GF-D8 (cell line): ENCODE measurements at regions not wholly inside any gene's neighbourhood (a gene's known extent, or its start where the extent isn't known, plus 50 kb on each side); places are given as distances from the start of the nearest gene placed in this dataset.

Experiments
- DNase-seq: peaks from one replicate; lab custom pipeline; 2025; lab: John Stamatoyannopoulos, UW

DNA sequence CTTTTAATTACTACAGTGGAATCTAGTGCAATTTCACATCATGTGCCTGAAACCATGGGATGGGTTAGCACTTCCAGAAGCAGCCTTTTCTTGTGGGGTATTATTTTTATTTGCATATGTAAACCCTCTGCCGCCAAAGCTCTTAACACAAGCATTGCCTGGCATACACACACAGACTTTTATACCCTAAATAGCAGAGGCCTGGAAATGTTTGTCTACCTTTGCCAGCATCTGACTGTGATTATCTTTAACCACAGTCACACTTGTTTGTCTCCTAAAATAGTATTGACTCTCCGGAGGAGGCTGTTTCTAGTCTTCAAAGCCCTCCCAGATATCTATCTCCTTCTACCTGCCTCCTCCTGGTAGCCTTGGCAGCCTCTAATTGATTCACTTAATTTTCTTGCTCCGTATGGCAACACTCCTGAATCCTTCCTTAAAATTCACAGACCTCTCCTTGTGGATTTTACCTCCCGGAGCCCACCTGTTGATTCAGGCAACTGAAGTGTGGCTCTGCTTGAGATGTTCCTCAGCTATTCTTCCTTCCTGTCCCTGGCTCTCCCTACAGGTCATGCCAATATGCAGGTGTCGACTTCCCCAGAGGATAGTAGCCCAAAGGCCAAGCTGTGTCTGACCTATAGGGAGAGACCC lies 127.1 kb upstream of the UMPS start:
- DNase-seq, result no peak

DNA sequence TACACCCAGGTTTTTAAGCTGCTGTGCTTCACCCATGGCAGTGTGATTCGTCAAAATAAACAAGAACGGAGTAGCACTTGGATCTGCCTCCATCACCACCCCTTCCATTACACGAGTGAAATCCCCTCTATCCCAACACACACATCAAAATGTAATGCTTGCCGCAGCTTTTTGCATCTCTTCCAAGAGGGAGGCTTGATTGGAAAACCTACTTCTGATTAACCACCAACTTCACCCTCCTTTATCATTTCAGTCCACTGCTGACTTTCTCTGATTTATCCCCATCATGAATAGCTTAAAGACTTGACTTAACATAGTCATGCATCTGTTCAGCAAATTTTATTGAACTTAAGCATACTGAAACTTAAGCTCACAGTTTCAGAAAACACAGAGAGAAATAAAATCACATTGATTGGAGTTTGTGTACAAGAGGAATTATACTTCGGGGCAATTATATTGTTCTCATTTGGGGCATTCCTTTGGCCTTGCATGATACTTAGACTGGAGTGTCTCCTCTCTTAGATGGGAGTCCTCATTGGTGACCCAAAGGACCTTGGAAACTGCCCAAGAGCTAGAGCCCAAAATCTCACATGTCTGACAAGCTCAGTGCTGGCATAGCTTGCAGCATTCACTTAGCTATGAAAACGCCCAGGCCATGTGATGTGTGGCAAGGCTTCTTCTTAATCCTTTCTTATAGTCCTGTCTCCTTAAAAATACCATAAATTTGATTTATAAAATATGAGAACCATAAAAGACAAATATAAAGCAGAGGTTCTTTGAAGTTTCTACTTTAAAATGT lies 124.3 kb upstream of the UMPS start:
- DNase-seq, result no peak

DNA sequence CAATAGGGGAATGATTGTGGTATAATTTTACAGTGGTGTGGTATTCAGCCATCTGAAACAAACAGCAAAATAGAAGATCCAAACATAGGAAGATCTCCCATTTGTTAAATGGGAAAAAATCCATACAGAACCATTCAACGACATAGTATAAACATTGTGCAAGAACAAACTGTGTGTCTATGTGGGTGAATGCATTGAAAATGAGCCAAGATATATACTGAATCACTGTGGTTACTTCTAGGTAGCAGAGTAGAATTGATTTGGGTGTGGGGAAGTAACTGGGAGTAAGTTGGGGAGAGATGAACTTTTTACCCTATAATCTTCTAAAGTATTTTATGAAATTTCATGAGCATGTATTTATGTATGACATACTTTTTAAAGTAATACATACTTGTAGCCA lies 123.1 kb upstream of the UMPS start:
- no peak for DNase-seq

DNA sequence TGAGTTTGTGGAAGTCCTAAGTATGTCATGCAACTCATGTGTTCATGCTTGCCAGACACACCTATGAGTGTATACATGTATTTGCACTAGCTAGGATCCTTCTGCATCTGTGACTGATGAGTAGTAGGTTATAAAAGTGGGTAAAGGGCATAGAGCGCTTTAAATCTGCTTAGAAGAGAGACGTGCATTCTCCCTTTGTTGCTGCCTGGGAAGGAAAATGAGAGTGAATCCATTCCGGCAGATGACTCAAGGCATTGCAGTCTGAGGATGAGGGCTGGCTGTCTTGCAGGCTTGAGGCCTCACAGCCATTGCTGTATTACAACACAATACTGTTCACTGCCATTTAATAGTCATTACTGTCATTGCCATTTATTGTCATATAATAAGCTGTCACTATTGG lies 120.8 kb upstream of the UMPS start:
- DNase-seq, result no peak

DNA sequence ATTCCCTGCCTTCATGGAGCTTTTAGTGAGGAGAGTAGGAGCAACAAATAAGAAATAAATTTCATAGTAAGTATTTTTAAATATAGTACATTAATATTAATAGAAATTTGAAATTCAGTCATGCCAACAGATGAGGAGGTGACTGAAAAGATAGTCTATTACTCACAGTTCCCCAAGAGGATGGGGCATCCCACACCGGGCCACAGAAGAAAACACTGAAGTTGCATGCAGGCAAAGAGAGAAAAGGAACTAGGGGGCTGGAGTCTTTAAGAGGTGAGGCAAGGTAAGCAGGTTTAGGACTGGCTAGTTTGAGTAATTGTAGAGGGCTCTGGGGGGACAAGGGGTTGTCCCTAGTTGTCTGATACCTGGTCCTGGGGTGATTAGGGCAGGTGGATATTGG lies 120.1 kb upstream of the UMPS start:
- DNase-seq, result no peak

DNA sequence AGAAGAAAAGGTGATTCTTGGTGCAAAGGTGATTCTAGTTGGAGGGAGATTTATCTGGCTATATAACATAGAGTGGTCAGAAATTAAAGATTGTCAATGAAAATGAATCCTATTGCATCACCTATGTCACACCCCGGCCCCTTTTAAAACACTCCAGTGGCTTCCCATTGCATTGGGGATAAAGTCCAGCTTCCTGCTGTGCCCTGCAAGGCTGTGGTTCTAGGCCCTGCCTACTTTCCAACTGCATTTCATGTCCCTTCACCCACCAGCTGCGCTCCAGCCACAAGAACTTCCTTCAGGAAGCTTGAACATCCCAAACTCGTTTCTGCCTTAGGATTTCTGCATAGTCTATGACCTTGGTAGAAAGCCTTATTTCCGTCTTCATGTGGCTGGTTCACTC lies 118.7 kb upstream of the UMPS start:
- no peak for DNase-seq

DNA sequence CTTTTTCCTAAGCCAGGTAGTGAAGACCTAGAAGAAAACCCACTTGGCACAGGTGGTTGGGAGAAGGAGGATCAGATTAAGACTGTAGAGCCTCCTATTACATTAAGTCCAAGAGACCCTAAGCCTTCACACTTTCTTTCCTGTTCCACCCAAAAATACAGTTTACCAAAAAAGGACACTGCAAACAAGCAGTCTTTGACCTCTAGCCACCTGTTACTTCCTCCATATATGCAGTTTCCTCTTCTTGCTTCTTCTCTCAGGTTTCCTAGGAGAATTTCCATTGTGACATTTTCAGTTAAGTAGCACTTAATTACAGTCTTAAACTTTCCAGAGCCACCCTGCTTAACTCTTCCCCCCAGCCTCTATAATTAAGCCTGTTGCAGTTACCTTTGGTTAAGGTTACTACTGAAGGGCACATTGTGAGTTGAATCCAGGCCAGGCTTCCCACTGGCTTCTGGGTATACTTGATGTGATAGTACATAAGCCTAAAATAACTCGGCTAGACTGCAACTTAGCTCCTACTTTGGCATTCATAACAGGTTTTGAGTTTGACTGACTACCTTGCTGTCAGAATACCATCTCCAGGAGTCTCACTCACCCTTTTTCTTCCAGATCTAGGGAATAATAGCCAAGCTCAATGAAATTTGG lies 114.2 kb upstream of the UMPS start:
- no peak for DNase-seq

DNA sequence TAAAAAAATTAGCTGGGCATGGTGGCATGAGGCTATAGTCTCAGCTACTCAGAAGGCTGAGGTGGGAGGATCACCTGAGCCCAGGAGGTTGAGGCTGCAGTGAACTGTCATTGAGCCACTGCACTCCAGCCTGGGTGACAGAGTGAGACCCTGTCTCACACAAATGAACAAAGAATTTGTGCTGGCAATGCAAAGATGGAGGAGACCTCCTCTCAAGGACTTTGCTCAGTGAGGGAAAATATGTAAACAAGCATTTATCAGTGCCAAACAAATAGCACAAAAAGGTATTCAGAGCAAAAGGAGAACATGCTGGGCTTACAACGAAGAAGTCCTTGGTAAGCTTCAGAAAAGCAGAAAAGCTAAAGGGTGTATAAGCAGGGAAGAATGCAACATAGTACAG lies 113.1 kb upstream of the UMPS start:
- DNase-seq, result no peak

DNA sequence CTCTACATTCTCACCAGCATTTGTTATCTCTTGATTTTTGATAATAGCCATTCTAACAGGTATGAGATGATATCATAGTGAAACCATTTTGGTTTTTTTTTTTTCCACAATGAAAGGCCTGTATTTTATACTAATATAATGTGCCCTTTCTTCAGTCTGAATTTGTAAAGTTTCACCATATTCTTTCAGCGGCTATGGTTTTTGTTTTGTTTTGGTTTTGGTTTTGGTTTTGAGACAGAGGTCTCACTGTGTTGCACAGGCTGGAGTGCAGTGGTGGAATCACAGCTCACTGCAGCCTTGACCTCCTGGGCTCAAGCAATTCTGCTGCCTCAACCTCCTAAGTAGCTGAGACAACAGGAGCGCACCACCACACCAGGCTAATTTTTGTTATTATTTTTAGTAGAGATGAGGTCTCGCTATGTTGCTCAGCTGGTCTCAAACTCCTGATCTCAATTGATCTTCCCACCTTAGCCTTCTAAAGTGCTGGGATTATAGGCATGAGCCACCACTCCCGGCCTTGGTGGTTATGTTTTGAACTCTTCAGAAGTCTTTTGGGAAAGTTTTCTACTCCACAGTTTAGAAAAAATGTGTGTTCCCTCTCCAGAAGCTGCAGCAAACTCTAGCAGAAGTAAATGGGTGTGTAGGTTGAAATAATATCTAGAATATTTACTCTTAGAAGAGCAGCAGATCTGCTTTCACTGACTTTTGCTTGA lies 110.2 kb upstream of the UMPS start:
- DNase-seq, result no peak

DNA sequence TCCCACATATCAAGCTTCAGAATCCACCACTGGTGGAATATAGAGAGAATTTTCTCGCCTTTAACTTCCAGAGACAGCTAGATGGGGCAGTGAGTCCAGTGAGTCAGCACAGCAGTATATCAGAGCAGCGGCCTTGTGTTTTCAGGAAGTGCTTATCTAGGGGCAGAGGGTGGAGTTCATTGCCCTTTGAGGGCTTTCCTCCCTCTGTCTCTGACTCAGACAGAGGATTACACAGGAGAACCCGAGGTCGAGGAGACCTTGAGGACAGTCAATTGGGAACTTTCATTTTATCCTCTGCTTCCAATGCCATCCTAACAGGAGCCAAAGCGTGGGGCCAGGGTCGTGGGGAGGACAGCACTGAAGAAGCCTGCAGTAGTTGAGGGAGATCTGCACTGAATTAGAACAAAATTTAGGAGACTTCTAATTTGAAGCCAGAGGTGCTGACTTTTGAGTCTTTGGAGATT lies 109.6 kb upstream of the UMPS start:
- DNase-seq, result no peak

DNA sequence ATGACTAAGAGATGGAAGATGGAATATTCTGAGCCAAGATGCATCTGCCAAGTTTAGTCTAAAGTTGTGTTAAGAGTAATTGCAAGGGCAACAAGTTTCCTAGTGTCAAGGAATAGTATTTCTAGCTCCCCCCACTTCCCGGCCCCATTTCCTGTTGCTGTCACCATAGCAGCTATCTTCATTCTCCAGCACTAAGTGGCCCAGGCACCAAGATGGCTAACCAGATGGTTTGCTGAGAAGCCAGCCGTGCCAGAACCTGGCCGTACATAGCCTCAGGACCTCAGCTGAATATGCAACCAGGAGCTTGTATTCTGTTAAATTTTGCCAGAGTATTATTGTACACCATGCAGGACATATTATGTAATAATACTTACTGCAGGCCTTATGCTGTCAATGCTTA lies 108.8 kb upstream of the UMPS start:
- DNase-seq, result no peak

DNA sequence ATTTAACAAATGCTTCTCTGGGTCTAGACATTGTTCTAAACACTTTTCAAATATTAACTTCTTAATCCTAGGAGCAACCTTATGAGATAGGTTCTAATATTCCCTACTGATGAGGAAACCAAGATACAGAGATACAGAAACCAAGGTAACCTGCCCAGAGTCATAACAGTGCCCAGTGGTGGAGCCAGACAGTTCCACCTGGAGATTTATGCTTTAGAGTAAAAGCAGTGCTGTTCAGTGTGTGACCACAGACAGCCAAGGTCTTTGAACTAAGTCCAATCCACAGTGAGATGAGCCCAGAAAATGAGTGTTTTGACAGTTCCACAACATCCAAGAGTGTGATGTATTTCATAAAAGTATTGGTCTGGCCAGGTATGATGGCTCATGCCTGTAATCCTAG lies 105.2 kb upstream of the UMPS start:
- no peak for DNase-seq

DNA sequence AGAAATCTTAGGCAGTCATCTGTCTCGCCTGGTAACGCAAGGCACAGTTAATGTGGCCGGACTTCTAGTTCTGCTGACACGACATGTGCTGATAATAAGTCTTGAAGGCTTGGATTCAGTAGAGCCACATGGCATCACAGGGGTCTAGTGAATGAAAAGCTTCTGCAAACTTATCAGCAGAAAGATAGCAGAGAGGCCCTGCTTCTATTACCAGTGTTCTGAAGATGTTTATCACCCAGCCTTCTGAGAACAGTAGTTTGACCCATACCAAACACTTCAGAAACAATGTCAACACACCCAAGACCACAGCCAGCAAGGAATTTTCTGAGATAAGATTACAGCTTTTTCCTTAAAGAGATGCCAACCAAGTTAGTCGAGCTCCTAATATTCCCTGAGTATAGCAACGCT lies 102.7 kb upstream of the UMPS start:
- DNase-seq, result no peak

DNA sequence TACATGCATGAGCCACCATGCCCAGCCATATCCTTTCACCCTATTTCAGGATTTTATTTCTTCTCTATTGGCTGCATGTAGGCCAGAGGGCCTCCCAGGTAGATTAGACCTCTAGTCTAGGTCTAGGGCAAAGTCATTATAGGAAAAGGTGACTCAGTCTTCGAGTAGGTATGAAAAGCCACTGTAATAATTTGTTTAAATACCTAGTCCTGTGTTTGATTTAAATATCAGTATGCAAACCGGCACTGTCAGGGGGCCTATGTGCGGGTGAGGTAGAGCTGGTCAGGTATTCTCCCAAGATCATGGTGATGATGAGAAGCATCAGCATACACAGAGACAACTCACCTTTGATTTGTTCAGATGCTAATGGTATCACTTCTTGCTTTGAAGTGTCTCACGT lies 101.4 kb upstream of the UMPS start:
- no peak for DNase-seq

DNA sequence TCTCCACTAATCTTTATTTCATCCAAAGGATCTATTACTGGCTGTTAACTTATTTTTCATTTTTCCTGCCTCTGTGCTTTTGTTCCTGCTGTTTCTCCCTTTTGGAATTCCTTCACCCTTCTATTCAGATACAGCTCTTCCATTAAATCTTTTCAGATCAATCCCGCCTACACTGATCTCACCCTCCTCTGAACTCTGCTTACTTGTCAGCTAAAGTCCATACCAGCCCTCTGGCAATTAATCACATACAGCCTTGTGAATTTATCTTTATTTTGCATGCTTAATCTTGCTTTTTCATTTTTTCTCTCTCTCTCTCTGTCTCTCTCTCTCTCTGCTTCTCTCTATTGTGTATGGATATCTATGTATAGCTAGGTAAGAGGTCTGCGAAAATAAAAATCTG lies 100.8 kb upstream of the UMPS start:
- no peak for DNase-seq

DNA sequence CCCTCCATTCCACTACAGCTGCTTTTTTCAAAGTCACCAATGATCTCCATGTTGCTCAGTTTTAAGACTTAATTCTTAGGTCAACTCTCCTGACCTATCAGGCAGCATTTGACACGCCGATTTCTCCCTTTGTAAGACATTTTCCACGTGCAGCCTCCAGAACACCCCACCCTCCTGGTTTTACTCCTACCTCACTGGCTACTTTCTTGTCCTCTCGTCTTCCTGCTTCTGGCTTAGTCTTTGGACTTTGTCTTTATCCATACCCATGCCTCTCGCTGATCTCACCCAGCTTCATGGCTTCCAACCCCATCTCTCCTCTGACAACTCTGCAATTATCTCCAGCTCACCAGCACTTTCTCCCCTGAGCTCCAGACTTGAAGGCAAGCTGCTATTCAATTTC lies 99.3 kb upstream of the UMPS start:
- no peak for DNase-seq

DNA sequence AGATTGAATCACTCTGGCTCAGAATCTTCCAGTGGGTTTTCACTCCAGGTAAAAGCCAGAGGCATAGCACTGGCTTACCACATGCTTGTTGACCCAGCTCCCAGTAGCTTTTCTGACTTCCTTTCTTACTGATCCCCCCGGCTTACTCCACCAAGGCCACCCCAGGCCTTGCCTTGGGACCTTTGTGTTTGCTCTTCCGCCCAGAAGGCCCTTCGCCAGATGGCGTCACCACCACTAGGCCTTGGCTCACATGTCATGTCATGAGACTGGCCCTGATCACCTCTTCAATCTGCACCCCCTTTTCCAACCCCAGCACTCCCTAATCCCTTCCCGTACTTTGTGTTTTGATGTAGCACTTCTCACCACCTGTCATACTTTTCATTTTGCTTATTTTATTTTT lies 98.5 kb upstream of the UMPS start:
- no peak for DNase-seq

DNA sequence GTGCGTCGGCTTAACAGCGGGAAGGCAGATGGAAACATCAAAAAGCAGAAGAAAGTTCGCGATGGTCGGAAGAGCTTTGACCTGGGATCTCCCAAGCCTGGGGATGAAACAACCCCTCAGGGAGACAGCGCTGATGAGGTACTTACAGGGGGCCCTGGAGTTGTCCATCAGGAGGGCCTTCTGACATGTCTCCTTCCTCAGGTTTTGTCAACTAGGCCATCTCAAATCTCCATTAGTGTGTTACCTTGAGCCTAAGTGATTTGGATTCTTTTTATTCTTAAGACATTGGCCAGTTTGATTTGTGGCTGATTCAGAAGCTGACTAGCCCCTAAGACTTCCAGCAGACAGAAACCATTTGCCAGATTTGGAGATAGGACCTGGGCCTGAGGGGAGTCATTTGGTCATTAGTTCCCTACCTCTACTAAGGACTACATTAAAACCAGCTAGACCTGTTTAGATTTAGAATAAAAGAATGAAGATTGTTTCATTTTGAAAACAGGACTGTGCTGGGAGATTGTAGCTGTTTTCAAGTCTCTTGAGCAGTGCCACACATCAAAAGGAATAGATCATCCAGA lies 97.6 kb upstream of the UMPS start:
- DNase-seq, result no peak

DNA sequence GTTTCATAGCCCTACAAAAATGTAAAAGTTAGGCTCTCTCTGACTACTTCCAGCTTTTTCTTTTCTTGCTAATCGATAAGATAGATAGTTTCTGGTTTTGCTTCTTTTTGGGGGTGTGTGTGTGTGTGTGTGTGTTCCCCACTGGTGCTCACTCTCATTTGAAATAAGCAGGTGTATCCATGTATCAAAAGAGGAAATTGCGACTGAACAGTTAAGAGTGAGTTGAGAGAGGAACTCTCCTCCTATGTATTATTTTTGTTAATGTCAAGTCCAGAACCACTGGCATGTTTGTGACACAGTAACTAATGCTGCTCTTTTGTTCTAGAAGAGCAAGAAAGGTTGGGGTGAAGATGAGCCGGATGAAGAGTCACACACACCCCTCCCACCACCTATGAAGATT lies 96.7 kb upstream of the UMPS start:
- no peak for DNase-seq

DNA sequence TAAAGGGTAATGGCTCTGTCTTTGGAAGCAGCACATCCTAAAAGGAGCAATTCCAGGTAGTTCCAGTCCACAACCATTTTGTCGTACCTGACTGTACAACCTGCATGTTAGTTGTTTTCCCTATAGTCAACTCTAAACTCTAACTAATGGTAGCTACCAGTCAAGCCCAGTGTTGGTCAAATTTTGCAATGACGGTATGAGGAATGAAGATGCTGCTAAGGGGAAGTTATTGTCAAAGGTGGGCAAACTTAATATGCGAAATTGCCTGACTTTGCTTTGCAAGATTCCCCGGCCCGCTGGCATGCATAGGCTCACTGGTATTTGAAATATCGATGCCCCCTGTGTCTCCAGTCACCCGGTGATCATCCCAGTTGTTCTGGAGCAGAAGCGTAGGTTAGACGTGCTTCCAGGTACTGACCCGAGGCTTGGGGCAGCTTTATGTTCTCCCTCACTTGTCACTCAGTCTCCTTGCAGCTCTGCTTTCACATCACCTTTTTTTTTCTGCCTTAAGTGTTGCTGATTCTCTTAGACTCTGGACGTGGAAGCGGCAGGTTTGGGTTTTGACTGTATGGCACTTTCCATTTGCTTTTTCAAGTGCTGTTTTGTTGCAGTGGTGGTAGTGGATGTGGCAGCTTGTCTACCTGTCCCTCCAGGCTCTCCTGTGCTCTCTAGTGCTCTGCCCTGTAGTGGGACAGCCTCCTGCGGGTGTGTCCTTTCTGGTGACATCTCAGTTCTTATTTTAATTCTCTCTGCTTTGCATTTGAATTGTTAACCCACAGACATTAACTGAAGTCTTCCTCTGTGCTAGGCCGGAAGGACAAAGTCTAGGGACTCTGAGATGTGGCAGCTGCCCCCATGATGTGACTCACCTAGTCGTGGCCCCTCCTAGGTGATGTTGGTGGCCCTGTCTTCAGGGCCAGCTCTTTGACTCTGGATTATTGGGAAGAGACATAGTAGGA lies 95.8 kb upstream of the UMPS start:
- DNase-seq, result no peak

DNA sequence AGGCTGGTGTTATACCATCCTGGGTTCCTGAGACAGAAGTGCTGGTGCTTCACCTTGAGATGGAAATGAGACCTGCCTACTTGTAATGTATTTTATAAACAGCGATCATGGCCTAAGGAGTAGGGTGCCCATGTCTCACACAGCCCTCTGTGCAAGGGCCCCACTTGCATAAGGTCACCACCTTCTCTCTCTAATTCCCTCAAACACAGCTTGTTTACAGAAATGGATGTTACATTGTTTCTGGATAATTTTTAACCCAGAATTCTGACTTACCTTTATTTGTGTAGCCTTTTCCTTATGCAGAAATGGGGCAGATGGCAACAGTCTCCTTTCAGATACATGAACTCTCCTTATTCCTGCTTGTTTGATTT lies 95.1 kb upstream of the UMPS start:
- no peak for DNase-seq
